ENCODE measurements at regions not wholly inside any gene's neighbourhood (a gene's known extent, or its start where the extent isn't known, plus 50 kb on each side); places are given as distances from the start of the nearest gene placed in this dataset.

- no peak for TF ChIP-seq TSHZ1 (CRISPR knock-in tag; IDR thresholded peaks at IDR 0.05)
- TF ChIP-seq ZNF280B (CRISPR knock-in tag; IDR thresholded peaks at IDR 0.05) = no peak
- TF ChIP-seq PCBP2 (IDR thresholded peaks at IDR 0.05; ENCODE audit: low read depth, low read length, poor library complexity, severe bottlenecking) = no peak
- no peak for TF ChIP-seq EGR1 (conservative IDR thresholded peaks at IDR 0.05)
- TF ChIP-seq ZEB2 (IDR thresholded peaks at IDR 0.05) = no peak
- no peak for TF ChIP-seq EWSR1 (IDR thresholded peaks at IDR 0.05; ENCODE audit: borderline replicate concordance, low read depth, partially characterized antibody)
- no peak for TF ChIP-seq SOX6 (IDR thresholded peaks at IDR 0.05)
- TF ChIP-seq SPI1 (IDR thresholded peaks at IDR 0.05; ENCODE audit: borderline replicate concordance, low read depth, low read length) = no peak
These were observed 60.8 kb upstream of the ANKRD34C start (continued) for GRCh38 chr15:79221696-79222095.
